NCI-H524 treated with DMSO at 0.1 percent for 48 hours (cell line): ENCODE measurements at regions not wholly inside any gene's neighbourhood (a gene's known extent, or its start where the extent isn't known, plus 50 kb on each side); places are given as distances from the start of the nearest gene placed in this dataset.

Experiments used
- DNase-seq: peaks from one replicate; lab custom pipeline; 2025; lab: John Stamatoyannopoulos, UW

DNA sequence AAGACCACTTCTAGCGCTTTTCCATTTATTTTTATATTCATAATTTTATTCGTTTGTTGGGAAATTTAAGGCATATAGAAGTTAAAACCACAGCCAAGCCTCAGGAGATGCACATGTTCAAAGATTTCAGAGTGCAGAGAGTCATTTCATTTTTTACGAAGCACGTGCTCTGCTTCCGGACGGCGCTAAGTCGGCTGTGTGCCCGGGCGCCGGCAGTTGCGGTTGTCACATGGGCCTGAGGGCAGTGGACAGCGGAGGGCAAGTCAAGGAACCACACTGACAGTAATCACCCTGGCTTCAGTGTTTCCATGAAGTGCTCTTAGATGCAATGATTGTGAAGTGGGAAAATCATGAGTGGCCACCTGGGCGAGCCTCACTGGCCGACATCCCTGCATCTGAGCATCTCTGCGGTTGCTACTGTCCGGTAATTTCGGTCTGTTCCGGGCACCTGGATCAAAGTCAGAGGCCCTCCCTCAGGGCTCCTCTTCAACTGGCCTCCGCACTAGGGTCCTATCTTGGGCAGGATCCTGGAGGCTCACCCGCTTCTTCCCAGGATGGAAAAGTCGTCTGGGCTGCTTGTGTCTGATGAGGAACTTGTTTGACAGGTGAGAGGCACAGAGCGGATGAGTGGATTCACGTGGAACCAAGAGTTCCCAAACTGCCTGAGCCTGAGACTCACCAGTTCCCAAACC, 90.8 kb downstream of the DACT2 start:
- DNase-seq: no peak

DNA sequence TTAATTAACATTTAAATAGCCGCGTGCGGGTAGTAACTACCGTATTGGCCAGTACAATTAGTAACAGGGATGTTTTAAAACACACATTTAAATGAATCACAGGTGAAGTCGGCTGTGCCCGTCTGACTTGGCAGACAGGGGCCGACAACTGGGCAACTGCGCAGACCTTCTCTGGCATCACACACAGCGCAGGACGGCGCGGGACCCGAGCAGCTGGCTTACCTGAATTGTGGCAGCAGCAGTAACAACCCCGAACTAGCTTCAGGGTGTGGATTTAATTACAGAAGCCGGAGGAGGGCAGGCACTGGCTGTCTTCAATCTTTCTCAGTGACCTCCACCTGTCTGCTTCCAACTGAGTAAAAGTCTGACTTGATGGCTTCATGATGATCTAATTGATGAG, 91.7 kb downstream of the DACT2 start:
- no peak for DNase-seq

DNA sequence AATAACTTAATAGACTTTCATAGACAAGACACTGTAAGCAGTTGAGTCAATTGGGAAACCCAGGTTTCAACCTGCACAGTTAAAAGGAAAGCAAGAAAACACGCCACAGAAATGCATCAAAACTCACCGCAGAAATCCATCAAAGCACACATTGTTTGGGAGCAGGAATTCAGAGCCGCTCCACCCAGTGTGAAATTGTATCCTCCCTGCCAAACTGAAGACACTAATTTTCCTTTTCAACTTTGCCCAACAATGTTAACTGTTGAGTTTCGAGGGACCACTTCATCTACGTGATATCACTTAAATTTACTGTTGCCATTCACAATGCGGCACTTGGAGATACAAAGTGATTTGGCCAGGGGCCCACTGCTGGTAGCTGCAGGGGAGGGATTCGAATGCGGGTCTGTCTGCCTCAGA, 92.7 kb downstream of the DACT2 start:
- no peak for DNase-seq

DNA sequence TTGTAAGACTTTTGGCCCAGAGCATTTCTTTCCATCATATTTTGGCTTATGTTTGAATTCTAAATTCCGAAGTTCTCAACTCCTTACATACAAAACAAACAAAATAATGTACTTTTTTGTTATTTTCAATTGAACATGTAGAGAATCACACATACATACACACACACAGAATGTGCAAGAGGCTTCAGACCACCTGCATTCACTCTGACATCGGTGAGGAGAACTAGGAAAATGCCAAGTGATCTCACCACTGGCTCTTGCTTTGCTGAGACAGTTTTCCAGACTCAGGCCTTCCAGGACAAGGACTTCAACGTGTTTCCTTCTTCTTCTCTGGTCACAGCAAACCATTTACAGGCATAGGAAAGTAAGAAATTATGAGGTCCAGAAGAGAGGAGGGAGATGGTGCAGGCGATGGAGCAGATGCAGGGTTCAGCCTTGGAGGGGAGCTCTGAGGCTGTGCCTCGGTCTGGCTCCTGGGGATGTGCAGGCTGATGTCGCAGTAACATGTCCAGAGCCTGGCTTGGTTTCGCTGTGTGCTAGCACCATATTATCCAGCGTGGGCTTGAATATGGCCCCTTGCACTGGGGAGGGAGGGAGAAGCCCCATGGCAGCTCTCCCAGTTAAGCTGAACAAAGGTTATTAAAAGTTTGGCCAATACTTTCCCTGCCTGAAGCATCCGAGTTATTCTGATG, 93.4 kb downstream of the DACT2 start:
- no peak for DNase-seq

DNA sequence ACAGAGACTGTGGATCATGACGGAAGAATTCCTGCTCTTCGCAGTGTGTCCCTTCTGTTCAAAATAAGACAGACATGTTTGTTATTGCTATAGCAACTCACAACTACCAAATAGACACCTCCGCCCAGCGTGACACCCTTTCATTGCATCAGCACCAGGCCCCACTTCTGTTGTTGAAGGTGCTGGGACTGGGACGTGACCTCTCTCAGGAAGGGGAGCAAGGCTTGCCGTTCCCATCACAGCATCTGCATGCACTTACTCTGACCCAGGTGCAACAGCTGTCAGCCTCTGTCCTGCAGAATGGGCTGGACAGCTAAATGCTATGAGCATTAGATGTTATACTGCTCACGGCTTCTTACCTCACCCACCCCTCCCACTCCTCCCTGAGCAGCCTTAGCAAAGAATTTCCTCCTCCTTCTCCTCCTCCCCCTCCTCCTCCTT, 94.1 kb downstream of the DACT2 start:
- no peak for DNase-seq

DNA sequence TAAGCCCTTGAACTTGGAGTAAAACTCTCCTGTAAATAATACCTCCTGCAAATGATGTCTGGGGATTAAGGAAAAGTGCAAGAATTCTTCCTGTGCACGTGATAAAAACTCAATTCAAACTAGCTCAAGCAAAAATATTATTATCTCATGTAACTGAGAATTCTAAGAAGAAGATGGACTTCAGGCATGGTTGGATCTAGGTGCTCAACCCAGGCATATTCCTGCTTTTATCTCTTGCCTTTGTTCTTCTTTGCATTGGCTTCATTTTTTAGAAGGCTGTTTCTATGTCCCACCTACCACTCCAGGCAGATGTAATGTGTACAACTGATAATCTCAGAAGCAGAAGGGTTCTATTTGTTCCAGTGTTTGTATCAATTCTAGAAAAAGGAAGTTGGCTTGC, 95.8 kb downstream of the DACT2 start:
- no peak for DNase-seq

DNA sequence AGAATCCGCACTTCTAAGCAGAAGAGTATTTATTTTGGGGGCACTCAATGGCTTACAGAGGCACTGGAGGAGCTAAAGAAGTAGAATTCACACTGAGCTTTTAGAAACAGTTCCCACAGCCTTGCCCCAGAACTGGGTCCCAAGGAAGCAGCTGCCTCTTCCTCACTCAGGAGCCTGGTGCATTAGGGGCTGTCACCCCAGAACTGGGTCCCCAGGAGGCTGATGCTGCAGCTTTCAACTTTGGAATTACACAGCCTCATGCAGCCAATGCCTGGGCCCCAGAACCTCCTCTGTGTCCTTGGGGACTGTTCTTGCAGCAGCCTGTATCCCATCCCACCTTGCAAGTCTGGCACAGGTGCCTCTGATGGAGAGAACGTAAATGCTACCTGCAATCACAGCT, 96.4 kb downstream of the DACT2 start:
- DNase-seq: no peak

DNA sequence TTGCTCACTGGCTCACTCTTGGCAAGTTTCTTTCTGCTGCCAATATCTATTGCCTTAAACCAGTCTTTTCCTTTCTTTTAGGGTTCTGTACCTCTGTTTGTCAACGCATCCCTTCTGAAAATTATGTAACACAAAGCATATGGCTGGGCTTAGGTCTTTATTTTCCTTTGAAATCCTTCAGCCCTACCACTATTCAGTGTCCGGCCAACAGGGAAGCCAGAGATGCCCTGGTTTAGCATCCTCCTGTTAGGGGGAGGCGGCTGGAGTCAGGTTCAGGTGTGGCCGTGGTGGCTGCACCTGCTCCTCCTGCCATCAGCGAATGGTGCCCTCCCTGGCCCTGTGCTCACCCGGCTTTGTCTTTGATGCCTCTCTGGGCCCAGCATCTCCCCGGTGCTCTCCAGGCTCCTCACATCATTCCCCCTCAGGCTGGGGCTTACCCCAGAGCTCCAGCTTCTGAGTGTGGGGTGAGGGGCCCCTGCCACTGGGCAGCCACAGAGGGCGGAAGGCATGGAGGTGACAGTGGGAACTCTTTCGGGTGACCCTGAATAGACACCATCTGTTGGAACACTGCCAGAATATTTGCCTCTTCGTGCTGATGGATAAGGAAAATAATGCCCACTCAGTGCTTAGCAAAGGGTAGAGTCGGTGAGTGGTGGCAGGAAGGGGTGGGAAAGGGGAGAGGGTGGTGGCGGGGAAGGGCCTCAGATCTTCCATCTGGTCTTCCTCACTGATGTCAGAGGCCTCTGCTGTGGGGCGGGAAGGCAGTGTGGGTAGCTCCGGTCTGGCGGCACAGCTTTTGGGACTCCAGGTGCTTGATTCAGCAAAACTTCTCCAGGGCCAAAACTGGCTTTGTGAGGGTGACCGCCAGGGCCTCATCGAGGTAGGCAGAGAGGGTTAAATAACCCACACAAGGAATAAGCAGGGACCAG, 97.2 kb downstream of the DACT2 start:
- no peak for DNase-seq

DNA sequence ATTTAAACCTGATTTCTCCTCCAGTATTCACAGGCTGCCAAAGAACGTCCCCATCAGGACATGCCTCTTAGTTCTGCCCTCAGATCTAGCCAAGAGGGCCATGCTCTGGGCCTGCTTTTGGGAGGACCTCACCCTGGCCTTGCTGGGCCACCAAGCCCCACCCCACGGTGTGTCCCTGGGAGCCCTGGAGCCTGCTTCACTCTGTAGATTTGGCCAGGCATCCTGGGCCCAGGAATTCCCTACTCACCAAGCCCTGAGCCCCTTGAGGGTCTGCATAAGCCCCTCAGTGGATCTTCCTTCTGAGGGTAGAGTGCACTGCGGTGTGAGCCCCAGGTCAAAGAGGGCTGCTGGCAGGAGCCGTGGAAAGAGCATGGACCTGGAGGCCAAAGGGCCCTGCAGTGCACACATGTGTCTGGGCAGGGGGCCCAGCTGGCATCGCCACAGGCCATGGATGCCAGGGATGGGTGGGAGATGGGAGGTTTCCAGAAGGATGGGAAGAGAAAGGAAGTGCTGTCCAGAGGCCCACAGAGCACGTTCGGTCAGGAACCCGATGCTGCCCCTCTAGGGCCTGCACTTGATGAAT, 98.0 kb downstream of the DACT2 start:
- no peak for DNase-seq

DNA sequence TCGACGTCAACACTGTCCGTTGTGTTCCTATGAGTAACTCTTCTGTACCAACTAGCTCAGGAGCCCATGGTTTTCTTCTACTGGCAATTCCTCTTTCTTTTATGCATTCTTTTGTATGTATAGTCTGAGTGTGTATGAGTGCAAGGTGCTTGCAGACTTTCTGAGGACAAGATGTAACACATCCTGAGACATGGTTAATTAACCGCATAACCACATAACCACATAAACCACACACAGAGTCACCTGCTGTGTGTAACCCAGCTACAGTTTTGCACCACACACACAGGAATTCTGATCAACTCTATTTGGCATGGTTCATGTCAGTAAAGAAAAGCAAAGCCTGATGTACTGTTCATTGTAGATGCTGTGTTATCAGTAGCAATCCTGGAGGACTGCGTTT, 98.6 kb downstream of the DACT2 start:
- no peak for DNase-seq

DNA sequence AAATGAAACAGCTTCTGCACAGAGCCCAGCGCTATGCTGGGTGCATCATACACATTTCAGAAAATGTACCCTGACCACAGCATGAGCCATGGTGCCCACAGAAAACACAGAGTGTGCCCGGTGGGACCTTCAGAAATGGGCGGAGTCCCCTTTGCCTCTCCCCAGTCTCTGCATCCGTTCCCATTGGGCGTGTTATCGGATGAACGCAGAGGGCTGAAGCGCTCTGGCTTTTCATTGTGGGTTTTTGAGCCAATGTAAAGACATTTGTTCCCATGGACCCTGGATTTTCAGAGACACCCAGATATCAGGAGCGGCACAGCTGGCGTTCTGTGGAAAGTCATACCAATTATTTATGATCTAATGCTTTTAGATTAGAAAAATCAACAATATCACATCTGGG, 99.8 kb downstream of the DACT2 start:
- DNase-seq: no peak

DNA sequence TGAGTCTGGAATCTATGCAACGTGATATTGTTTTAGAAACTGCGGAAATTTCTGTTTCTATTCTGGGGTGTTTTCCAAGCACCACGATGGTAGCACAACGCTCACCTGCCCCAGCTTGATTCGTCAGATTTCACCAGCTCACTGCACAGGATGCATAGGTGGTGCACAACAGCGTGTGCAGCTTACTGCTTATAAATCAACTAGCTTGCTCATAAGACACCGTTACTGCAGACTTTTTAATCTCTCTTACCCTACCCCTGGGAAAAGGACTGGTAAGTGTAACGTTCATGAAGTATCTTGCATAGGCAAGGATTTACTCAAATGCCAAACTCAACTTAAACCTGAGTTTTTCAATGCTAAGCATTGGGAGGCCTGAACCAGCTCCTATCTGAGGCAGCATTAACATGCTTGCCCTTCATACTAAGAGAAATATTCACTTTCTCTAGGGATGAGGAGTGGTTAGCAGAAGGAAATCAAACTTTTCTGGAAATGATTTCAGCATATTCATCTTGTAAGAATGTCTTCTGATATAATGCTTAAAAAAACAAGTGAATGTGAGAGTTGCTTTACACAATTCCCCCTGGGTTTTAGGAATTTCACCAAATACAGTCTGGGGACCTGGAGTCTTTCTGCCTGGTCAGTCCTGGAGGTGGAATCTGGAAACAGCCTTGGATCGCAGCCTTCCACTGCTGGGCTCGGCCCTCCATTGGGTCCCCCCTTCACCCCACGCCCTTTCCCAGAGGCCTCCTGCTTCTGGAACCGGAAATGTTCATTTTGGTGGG, 100.6 kb downstream of the DACT2 start:
- DNase-seq: no peak

DNA sequence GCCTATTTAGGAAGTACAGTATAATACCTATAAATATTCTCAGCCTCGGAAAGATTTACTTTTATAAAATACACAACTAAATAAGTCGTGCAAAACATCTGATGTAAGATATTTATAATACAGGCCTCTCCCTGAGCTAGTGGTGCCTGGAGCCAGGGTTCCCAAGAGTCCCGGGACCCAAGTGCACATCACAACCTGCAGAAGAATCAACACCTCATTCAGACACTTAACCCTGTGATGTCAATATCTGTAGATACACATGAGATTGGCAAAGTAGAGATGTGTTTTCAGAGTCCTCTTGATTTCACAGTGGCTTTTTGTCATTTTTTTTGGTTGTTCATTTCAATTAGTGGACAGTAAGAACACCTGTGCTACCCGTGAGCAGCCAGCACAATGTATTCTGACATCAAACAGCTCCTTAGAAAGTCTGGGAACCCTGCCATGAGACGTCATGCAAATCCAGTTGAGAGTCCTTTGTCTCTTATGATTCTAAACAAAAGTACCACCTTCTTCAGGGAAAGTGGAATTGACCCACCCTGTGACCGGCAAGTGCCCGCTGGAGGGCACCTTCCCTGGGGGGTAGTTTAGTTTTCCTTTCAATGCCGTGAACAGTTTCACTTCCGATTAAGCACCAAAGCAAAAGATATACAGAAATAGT, 101.6 kb downstream of the DACT2 start:
- DNase-seq: no peak

DNA sequence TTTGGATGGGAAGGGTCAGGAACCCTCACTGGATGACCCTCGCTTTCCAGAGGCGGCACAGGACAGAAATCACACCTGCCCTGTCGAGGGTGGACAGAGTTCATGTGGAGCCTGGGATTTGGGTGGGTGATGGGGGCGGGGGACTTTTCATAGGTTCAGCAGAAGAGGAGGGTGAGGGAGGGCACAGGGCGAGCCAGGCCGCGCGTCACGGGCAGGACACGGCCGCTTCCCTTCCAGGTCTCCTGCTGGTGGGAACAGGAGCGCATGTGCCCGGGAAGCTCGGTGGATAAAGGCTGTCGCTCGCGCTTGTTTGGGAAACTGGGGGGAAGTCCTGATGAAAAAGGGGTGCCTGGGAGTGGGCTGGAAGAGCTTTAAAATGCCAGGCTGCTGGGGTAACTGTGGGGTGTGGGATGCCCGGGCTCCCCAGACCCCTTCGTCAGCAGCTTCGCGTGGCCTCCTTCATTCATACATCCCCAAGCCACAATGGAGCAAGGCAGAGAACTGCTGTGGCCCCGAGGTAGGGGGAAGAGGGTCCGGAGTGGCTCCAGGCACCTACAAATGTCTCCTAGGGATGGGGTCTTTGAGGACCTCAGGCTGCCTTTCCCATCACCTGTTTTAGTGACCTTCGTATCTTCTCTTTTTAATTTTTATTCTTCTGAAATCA, 102.2 kb downstream of the DACT2 start:
- no peak for DNase-seq

DNA sequence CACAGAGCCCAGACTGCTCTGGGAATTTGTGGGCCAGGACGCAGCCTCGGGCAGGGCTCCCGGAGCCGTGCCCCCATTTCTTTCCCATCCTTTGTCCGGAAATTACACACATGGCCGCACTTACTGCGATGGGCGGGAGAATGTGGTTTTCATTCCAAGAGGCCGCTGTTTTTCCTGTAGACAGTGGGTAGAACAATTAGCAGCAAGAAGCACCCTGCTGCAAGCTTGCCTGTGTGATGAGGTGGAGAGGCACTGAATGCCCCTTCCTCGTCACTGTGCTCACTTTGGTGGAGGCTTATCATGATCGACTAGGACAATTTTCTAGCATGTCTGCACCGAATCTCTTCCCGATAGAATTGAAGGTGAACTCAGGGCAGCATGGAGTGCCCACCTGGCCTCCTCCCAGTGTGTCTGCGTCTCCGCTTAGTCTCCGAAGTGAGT, 102.8 kb downstream of the DACT2 start:
- no peak for DNase-seq

DNA sequence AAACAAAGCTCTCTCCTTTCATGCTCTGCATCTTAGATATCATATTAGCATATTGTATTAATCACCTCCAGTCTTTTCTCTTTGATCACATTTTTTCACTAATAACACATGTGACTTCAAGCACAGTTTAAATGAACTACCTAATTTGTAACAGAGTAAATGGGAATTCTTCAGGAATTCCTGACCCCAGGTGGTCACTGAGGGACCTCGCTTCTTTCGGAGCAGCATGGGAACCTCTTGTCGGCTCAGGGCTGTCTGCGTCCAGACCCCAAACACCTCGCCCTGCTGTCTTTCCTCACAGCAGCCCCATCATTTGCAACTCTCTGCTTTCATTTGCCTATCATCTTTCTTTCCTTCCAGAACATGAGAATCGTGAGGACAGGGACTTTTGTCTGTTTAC, 103.5 kb downstream of the DACT2 start:
- DNase-seq: no peak

DNA sequence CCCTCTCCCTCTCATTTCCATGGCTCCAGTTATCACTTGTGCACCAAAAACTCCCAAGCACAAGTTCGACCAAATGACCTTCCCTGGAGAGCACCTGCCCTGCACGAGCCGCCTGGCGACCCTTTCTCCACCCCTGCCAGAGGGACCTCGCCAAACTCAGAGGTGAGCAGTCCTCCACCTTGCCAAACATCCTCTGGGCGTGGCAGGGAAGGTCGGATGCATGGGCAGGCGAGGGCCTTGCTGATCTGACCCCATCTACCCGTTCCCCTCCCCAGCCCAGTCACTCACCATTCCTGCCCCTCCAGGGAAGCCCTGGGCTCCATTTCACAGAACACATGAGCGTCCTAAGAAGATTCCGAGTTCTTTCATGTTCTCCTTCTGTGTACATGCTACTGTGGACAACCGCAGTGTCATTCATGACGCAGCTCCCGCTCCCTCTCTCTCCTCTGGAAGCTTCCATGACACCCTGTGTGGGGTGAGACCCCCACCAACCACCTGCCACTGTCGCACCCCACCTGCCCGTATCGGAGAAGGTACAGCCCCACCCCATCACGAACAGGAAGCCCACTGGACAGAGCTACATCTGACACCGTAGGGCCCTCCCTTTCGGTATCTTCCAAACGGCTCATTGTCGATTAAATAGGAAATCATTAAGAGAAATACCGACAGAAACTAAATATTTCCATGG, 104.3 kb downstream of the DACT2 start:
- no peak for DNase-seq

DNA sequence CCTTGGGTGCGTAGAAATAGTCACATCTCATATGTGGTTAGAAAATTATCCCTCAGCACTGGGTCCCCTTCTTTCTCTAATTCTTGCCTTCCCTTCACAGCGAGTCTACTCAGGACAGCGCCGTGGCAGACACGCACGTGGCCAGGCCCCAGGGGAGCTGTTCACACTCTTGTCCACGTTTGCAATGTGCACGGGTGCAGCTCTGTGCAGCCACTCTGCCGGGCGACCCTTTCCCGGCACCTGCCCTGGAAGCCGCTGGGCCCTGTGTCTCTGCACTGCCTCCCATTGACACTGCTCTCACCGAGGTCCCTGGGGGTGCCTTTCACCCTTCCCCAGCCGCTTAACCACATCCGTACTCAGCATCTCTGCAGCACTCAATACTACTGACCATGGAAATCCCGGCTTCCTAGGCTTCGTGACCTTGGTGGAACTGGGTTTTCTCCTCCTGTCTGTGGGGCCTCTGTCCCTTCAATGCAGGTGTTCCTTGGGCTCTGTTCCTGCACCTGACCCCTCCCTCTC, 104.9 kb downstream of the DACT2 start:
- DNase-seq: no peak

DNA sequence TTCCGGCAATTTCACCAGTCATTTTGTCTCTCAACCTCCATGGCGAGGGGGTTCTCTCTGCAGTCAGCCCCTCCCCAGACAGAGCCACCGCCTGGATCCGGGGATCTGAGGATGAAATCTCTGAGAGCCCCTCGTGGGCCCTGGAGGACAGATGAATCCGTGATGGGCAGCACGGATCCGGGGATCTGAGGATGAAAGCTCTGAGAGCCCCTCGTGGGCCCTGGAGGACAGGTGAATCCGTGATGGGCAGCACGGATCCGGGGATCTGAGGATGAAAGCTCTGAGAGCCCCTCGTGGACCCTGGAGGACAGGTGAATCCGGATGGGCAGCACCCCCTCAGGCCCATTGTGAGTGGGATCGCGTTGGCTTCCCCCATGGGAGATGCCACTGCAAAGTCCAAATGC, 106.5 kb downstream of the DACT2 start:
- no peak for DNase-seq

DNA sequence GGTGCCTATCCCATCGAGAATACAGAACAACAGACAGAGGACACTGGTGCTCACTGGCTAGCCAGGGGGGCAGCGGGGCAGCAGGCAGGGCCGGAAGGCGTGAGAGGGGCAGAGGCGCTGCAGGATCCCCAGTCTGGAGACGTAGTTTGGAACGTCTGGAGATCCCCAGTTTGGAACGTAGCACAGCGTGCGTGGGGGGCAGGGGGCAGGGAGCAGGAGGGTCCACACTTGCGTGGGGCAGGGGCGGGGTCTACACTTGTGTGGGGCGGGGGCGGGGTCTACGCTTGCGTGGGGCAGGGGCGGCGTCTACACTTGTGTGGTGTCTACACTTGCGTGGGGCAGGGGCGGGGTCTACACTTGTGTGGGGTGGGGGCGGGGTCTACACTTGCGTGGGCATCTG, 107.2 kb downstream of the DACT2 start:
- no peak for DNase-seq
